ENCODE measurements at regions not wholly inside any gene's neighbourhood (a gene's known extent, or its start where the extent isn't known, plus 50 kb on each side); places are given as distances from the start of the nearest gene placed in this dataset.

GRCh38 chr2:133682347-133682746, 114.1 kb upstream of the NCKAP5 start:
- TF ChIP-seq POLR2AphosphoS5 (IDR thresholded peaks at IDR 0.05) (no peak), CTCF (IDR thresholded peaks at IDR 0.05) (no peak), EP300 (IDR thresholded peaks at IDR 0.05) (no peak), POLR2A (IDR thresholded peaks at IDR 0.05) (no peak)
- Histone ChIP-seq H3K4me3 (no peak overlapping the region), H3K4me1 (no peaks in the 10 kb centered on the region), H3K36me3 (no peaks in the 10 kb centered on the region), H3K27ac (no peak overlapping the region), H3K27me3 (no peaks in the 10 kb centered on the region), H3K9me3 (no peaks in the 10 kb centered on the region)
- ATAC-seq (ENCODE audit: low FRiP score in 2 of 2), result no peak
- DNase-seq, result no peak
- 88 to 96% methylated on average over 1 of the region's 1 CpG for WGBS, 2 donors

DNA sequence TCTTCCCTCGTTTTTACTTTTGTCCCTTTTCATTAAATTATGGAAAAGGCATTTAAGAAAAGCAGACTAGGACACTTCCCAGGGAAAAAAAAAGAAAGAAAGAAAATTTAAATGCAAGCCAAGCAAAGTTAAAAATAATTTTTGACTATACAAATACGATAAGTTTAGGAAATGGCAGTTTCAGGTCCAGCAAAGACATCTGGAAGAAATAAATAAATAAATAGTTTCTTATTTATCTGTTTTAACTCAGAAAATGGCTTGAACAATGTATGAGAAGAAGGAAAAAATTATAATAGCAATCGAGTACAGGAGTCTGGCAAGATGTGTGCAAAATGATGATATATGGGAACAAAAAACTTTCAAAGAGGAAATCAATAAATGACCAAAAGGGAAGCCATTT, 114.6 kb upstream of the NCKAP5 start:
- no peak overlapping the region for H3K4me3 ChIP-seq
- ATAC-seq (ENCODE audit: low FRiP score in 2 of 2) (no peak), DNase-seq (no peak)
- no peaks in the 10 kb centered on the region for H3K4me1 ChIP-seq
- H3K9me3 ChIP-seq, result no peaks in the 10 kb centered on the region
- 44 to 60% methylated on average over 3 of the region's 3 CpGs for WGBS, 2 donors
- no peaks in the 10 kb centered on the region for H3K36me3 ChIP-seq
- no peaks in the 10 kb centered on the region for H3K27me3 ChIP-seq
- no peak overlapping the region for H3K27ac ChIP-seq
- no peak for TF ChIP-seq POLR2A (IDR thresholded peaks at IDR 0.05)
- TF ChIP-seq EP300 (IDR thresholded peaks at IDR 0.05), result no peak
- TF ChIP-seq POLR2AphosphoS5 (IDR thresholded peaks at IDR 0.05), result no peak
- no peak for TF ChIP-seq CTCF (IDR thresholded peaks at IDR 0.05)

GRCh38 chr2:133685636-133686215, 117.5 kb upstream of the NCKAP5 start:
- ATAC-seq (ENCODE audit: low FRiP score in 2 of 2), result no peak
- H3K27me3 ChIP-seq, result no peaks in the 10 kb centered on the region
- H3K4me3 ChIP-seq, result no peak overlapping the region
- DNase-seq, result no peak
- H3K9me3 ChIP-seq, result no peaks in the 10 kb centered on the region
- TF ChIP-seq POLR2A (IDR thresholded peaks at IDR 0.05) (no peak), EP300 (IDR thresholded peaks at IDR 0.05) (no peak), POLR2AphosphoS5 (IDR thresholded peaks at IDR 0.05) (no peak), CTCF (IDR thresholded peaks at IDR 0.05) (no peak)
- H3K4me1 ChIP-seq, result no peaks in the 10 kb centered on the region
- 93 to 96% methylated on average over 2 of the region's 2 CpGs for WGBS, 2 donors
- H3K36me3 ChIP-seq, result no peaks in the 10 kb centered on the region
- no peak overlapping the region for H3K27ac ChIP-seq

DNA sequence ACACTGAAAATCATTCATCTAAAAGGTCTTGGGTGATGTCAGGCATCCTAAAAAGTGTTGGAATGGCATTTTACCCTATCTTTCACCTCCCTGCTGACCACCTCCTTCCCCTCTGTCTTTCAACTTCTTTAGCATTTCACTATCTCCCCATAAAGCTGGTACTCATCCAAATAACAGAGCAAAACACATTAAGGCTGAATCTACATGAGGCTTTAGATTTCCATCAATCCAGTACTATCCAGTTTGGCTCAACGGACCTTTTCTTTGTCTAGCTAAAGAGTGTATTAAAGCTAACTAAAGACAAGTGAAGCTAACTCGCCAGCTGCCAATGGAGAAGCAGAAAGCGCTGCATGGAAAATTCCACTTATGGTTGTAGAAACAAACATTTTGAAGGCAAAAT, 122.5 kb upstream of the NCKAP5 start:
- TF ChIP-seq POLR2A (IDR thresholded peaks at IDR 0.05), result no peak
- no peaks in the 10 kb centered on the region for H3K27me3 ChIP-seq
- WGBS, 2 donors, result 60 to 65% methylated on average over 3 of the region's 3 CpGs

DNA sequence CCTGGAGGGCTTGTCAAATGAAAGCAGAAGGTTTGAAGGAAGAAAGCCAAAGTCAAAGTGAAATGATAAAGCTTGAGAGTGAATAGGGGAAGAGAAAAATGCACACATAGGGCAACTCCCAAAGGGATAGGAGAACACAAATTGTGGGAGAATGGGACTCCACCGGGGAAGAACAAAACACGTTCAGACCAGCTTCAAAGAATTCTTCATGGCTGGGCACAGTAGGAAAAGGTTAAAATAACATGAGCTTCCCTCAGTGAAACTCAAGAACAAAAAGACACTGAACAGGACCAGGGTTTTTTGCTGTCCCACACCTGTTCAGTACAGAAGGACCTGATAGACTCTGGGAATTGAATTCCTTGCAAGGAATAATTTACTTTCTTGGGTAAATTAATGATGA, 123.1 kb upstream of the NCKAP5 start:
- DNase-seq, result no peak
- H3K4me1 ChIP-seq, result no peaks in the 10 kb centered on the region
- 50 to 76% methylated on average over 2 of the region's 2 CpGs for WGBS, 2 donors

More for the DNA sequence above, 122.5 kb upstream of the NCKAP5 start:
- ATAC-seq (ENCODE audit: low FRiP score in 2 of 2) (no peak), DNase-seq (no peak)
- Histone ChIP-seq H3K4me3 (no peak overlapping the region), H3K36me3 (no peaks in the 10 kb centered on the region), H3K4me1 (no peaks in the 10 kb centered on the region), H3K9me3 (no peaks in the 10 kb centered on the region), H3K27ac (no peak overlapping the region)

More for the DNA sequence above, 123.1 kb upstream of the NCKAP5 start:
- TF ChIP-seq POLR2AphosphoS5 (IDR thresholded peaks at IDR 0.05) (no peak), POLR2A (IDR thresholded peaks at IDR 0.05) (no peak), CTCF (IDR thresholded peaks at IDR 0.05) (no peak), EP300 (IDR thresholded peaks at IDR 0.05) (no peak)
- Histone ChIP-seq H3K4me3 (no peak overlapping the region), H3K27ac (no peak overlapping the region), H3K27me3 (no peaks in the 10 kb centered on the region), H3K9me3 (no peaks in the 10 kb centered on the region), H3K36me3 (no peaks in the 10 kb centered on the region)
- ATAC-seq (ENCODE audit: low FRiP score in 2 of 2), result no peak

All from upper lobe of left lung (tissue), 6 donors.